Panc1 (cell line): ENCODE measurements at regions not wholly inside any gene's neighbourhood (a gene's known extent, or its start where the extent isn't known, plus 50 kb on each side); places are given as distances from the start of the nearest gene placed in this dataset.

ENCODE experiments used
- ATAC-seq: fragments of 200-7000 bp; cut with Tn5 transposase; 2 replicates; pipeline ENCODE4 v1.9.1; 2020; ENCODE audit warnings: mild to moderate bottlenecking, moderate library complexity
- BruUV-seq: library from RNA; stranded (reverse); fragments of 400-500 nt; replicated peaks from 2 replicates; lab custom pipeline; 2021; lab: Mats Ljungman, UMichigan
- CTCF ChIA-PET: fragments of 300-600 bp; sonication (Branson Sonifier 250); formaldehyde crosslinking; loops from one replicate; lab custom pipeline; 2022; ENCODE audit warnings: antibody characterized with exemption; lab: Charles Lee
- POLR2A ChIA-PET: fragments of 300-600 bp; sonication (Branson Sonifier 250); formaldehyde crosslinking; loops from one replicate; lab custom pipeline; 2022; ENCODE audit warnings: antibody characterized with exemption; lab: Charles Lee
- DNase-seq: peaks from one replicate; pipeline ENCODE4 v3.0.0-alpha.2; 2010; ENCODE audit warnings: low read depth, low spot score
- H3K27ac ChIP-seq: 2 replicates; pipeline ENCODE4 v1.5.1; 2011; ENCODE audit warnings: mild to moderate bottlenecking, low read length, inconsistent platforms
- H3K27me3 ChIP-seq: fragments of 200-500 bp; sonication (Bioruptor generic); 2 replicates; pipeline ENCODE4 v1.6.0; 2014; ENCODE audit warnings: low read length, inconsistent platforms; ENCODE audit not compliant: control insufficient read depth, insufficient read depth
- H3K36me3 ChIP-seq: fragments of 200-500 bp; sonication (Bioruptor generic); 2 replicates; pipeline ENCODE4 v1.5.1; 2014; ENCODE audit warnings: inconsistent platforms, mild to moderate bottlenecking, low read length, moderate library complexity; ENCODE audit not compliant: control insufficient read depth, insufficient read depth
- H3K4me1 ChIP-seq: 2 replicates; pipeline ENCODE4 v1.5.1; 2011; ENCODE audit warnings: inconsistent platforms, mild to moderate bottlenecking, low read length, moderate library complexity; ENCODE audit not compliant: control insufficient read depth, insufficient read depth
- H3K4me3 ChIP-seq, 2 experiments: 2 replicates each; pipeline ENCODE4 v1.5.1; 2011 to 2012; ENCODE audit warnings: low read depth in 2 of 2, low read length in 2 of 2, mild to moderate bottlenecking in 2 of 2, inconsistent platforms in 1 of 2, moderate library complexity in 1 of 2
- H3K9me3 ChIP-seq: fragments of 200-500 bp; sonication (Bioruptor generic); 2 replicates; pipeline ENCODE4 v1.5.1; 2014; ENCODE audit warnings: low read depth, mild to moderate bottlenecking, inconsistent platforms, low read length, moderate library complexity; ENCODE audit not compliant: control insufficient read depth, insufficient read depth
- CTCF ChIP-seq: fragments of 450-650 bp; IDR thresholded peaks from 2 replicates; pipeline ENCODE4 v1.5.1; 2017; ENCODE audit warnings: mild to moderate bottlenecking
- POLR2AphosphoS5 ChIP-seq: IDR thresholded peaks from 2 replicates; pipeline ENCODE4 v1.6.1; 2012; ENCODE audit warnings: mild to moderate bottlenecking, low read depth, low read length, moderate library complexity
- REST ChIP-seq, 2 experiments: IDR thresholded peaks; 2 replicates each; pipeline ENCODE4 v1.6.1; 2011 to 2012; ENCODE audit warnings: low read depth in 2 of 2, control low read depth in 1 of 2, low read length in 1 of 2, mild to moderate bottlenecking in 1 of 2, moderate library complexity in 1 of 2; ENCODE audit not compliant: insufficient read depth in 1 of 2
- SIN3A ChIP-seq: IDR thresholded peaks from 2 replicates; pipeline ENCODE4 v1.6.1; 2012; ENCODE audit warnings: low read depth, mild to moderate bottlenecking, low read length, moderate library complexity, borderline replicate concordance; ENCODE audit not compliant: insufficient read depth
- TCF7L2 ChIP-seq: IDR thresholded peaks from 2 replicates; pipeline ENCODE4 v1.6.1; 2011; ENCODE audit warnings: mild to moderate bottlenecking, low read depth, low read length, inconsistent platforms
- in situ Hi-C: cut with HindIII; loops from 2 replicates; pipeline ENCODE4 v1.10.0; 2016; ENCODE audit warnings: low sequenced_read_pairs, low pct_unique_long_range_greater_than_20kb
- intact Hi-C: fragments of 100-400 bp; cut with micrococcal nuclease; formaldehyde crosslinking; loops from one replicate; pipeline ENCODE4 v1.10.0; 2022; ENCODE audit not compliant: unreplicated experiment

- H3K9me3 ChIP-seq, result no peaks in the 10 kb centered on the region
- H3K27me3 ChIP-seq, result no peaks in the 10 kb centered on the region
- no peak for TF ChIP-seq TCF7L2
- no peak for TF ChIP-seq REST (IDR thresholded peaks at IDR 0.05; ENCODE audit: insufficient read depth in 1 of 2, low read depth in 2 of 2, low read length in 1 of 2)
- no peak for TF ChIP-seq CTCF
- no peak for TF ChIP-seq SIN3A
- no peak for TF ChIP-seq POLR2AphosphoS5
- no peak overlapping the region for H3K27ac ChIP-seq
- H3K4me3 ChIP-seq, result no peak overlapping the region
- no TSS peak for BruUV-seq
- ATAC-seq (no peak), DNase-seq (no peak)
- in situ Hi-C loops (no loop called here), intact Hi-C loops (no loop called here)
- CTCF ChIA-PET, result no interaction called here
- no peaks in the 10 kb centered on the region for H3K4me1 ChIP-seq
- POLR2A ChIA-PET, result no interaction called here
- no peaks in the 10 kb centered on the region for H3K36me3 ChIP-seq
Measured at GRCh38 chr6:23282252-23283021, 713.1 kb downstream of the HDGFL1 start.

- ATAC-seq, result no peak
- no peak for TF ChIP-seq POLR2AphosphoS5
- TF ChIP-seq REST (IDR thresholded peaks at IDR 0.05; ENCODE audit: insufficient read depth in 1 of 2, low read depth in 2 of 2, low read length in 1 of 2), result no peak
- no peak for TF ChIP-seq SIN3A
- TF ChIP-seq TCF7L2, result no peak
- TF ChIP-seq CTCF, result no peak
- in situ Hi-C loops, result no loop called here
Measured at GRCh38 chr6:23293653-23294052, 724.3 kb downstream of the HDGFL1 start.

More at GRCh38 chr6:23293653-23294052, 724.3 kb downstream of the HDGFL1 start:
- intact Hi-C loops, result no loop called here
- H3K27me3 ChIP-seq, result no peaks in the 10 kb centered on the region
- no peak for DNase-seq
- no peaks in the 10 kb centered on the region for H3K36me3 ChIP-seq
- BruUV-seq, result no TSS peak
- ChIA-PET POLR2A (no interaction called here), CTCF (no interaction called here)
- no peak overlapping the region for H3K27ac ChIP-seq
- H3K9me3 ChIP-seq, result no peaks in the 10 kb centered on the region
- H3K4me3 ChIP-seq, result no peak overlapping the region
- H3K4me1 ChIP-seq, result no peaks in the 10 kb centered on the region
